Left lung (tissue), 4 donors: ENCODE measurements at regions not wholly inside any gene's neighbourhood (a gene's known extent, or its start where the extent isn't known, plus 50 kb on each side); places are given as distances from the start of the nearest gene placed in this dataset.

Source experiments
- ATAC-seq: fragments of 200-7000 bp; cut with Tn5 transposase; one replicate; pipeline ENCODE4 v1.9.1; 2020; ENCODE audit warnings: moderate library complexity
- DNase-seq, 4 donors: peaks; one replicate each; pipeline ENCODE4 v3.0.0-alpha.2; 2013 to 2020
- H3K27ac ChIP-seq, 2 donors: fragments of 200-600 bp; sonication (generic) in 1 of 2; one replicate each; pipeline versions ENCODE4 v1.5.0 to v1.8.0; 2020 to 2021
- H3K27me3 ChIP-seq, 2 donors: fragments of 200-600 bp; sonication (generic) in 1 of 2; one replicate each; pipeline versions ENCODE4 v1.5.0 to v1.8.0; 2020 to 2021
- H3K36me3 ChIP-seq, 2 donors: fragments of 200-600 bp; sonication (generic) in 1 of 2; one replicate each; pipeline versions ENCODE4 v1.5.0 to v1.8.0; 2020 to 2021
- H3K4me1 ChIP-seq, 2 donors: fragments of 200-600 bp; one replicate each; pipeline ENCODE4 v1.8.0; 2021
- H3K4me3 ChIP-seq, 2 donors: fragments of 200-600 bp; sonication (generic) in 1 of 2; one replicate each; pipeline versions ENCODE4 v1.5.0 to v1.8.0; 2020 to 2021; ENCODE audit warnings: mild to moderate bottlenecking in 1 of 2
- H3K9me3 ChIP-seq, 2 donors: fragments of 200-600 bp; sonication (generic) in 1 of 2; one replicate each; pipeline versions ENCODE4 v1.5.0 to v1.8.0; 2020 to 2021
- intact Hi-C, 2 donors: fragments of 100-400 bp; cut with DNase I; formaldehyde crosslinking; loops; one replicate each; pipeline versions ENCODE4 v1.11.2 to v1.14.2; 2022
- TF ChIP-seq, protein P1 (sequence below), 2 donors: fragments of 200-600 bp; sonication (generic) in 1 of 2; IDR thresholded peaks; one replicate each; pipeline versions ENCODE4 v1.5.0 to v1.8.0; 2021; ENCODE audit warnings: antibody characterized with exemption in 2 of 2
- donor health status: DM: no; HTN: yes; CAD: no.
- donor health status: DM: no; HTN: no; CAD: no.

- no peak for ATAC-seq
Observed at GRCh38 chr9:130765137-130766020, 69.7 kb upstream of the ABL1 start.

GRCh38 chr9:130766021-130766926 lies 68.8 kb upstream of the ABL1 start:
- no peaks in the 10 kb centered on the region for H3K27me3 ChIP-seq
- ATAC-seq (peak; percentile 14), DNase-seq (no peak)
- peak overlapping the region in 1 of 2 donors; percentile 28 for H3K27ac ChIP-seq
- intact Hi-C loops = loop anchor here in 1 of 2 donors (5.0 kb wide), 1 partner anchor 96 kb away; no protein-coding TSS in a partner anchor
- H3K9me3 ChIP-seq = no peaks in the 10 kb centered on the region
- peaks cover 11 to 35% of the 10 kb centered on the region in 2 donors for H3K4me1 ChIP-seq
- H3K36me3 ChIP-seq = no peaks in the 10 kb centered on the region
- TF ChIP-seq, protein P1, sequence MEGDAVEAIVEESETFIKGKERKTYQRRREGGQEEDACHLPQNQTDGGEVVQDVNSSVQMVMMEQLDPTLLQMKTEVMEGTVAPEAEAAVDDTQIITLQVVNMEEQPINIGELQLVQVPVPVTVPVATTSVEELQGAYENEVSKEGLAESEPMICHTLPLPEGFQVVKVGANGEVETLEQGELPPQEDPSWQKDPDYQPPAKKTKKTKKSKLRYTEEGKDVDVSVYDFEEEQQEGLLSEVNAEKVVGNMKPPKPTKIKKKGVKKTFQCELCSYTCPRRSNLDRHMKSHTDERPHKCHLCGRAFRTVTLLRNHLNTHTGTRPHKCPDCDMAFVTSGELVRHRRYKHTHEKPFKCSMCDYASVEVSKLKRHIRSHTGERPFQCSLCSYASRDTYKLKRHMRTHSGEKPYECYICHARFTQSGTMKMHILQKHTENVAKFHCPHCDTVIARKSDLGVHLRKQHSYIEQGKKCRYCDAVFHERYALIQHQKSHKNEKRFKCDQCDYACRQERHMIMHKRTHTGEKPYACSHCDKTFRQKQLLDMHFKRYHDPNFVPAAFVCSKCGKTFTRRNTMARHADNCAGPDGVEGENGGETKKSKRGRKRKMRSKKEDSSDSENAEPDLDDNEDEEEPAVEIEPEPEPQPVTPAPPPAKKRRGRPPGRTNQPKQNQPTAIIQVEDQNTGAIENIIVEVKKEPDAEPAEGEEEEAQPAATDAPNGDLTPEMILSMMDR (IDR thresholded peaks at IDR 0.05) = no peak
- H3K4me3 ChIP-seq = no peak overlapping the region

More at GRCh38 chr9:130765137-130766020, 69.7 kb upstream of the ABL1 start:
- H3K4me3 ChIP-seq = no peak overlapping the region
- no peaks in the 10 kb centered on the region for H3K9me3 ChIP-seq
- no peaks in the 10 kb centered on the region for H3K36me3 ChIP-seq
- no peak for DNase-seq
- TF ChIP-seq, protein P1 (IDR thresholded peaks at IDR 0.05) = no peak
- no peaks in the 10 kb centered on the region for H3K27me3 ChIP-seq
- intact Hi-C loops = loop anchor here in 1 of 2 donors (5.0 kb wide), 1 partner anchor 97 kb away; no protein-coding TSS in a partner anchor
- H3K4me1 ChIP-seq = peaks cover 11 to 35% of the 10 kb centered on the region in 2 donors
- no peak overlapping the region for H3K27ac ChIP-seq

- Histone ChIP-seq H3K27ac (peak overlapping the region in 1 of 2 donors; percentile 28), H3K27me3 (no peaks in the 10 kb centered on the region), H3K36me3 (no peaks in the 10 kb centered on the region), H3K9me3 (no peaks in the 10 kb centered on the region), H3K4me3 (no peak overlapping the region), H3K4me1 (peaks cover 11 to 35% of the 10 kb centered on the region in 2 donors)
- peak; percentile 34 for ATAC-seq
- intact Hi-C loops = loop anchor here in 1 of 2 donors (5.0 kb wide), 1 partner anchor 95 kb away; no protein-coding TSS in a partner anchor
- TF ChIP-seq, protein P1 (IDR thresholded peaks at IDR 0.05) = no peak
- no peak for DNase-seq
Observed at GRCh38 chr9:130766927-130767307, 68.1 kb upstream of the ABL1 start.

- H3K27me3 ChIP-seq = no peaks in the 10 kb centered on the region
- H3K36me3 ChIP-seq = no peaks in the 10 kb centered on the region
- TF ChIP-seq, protein P1 (IDR thresholded peaks at IDR 0.05) = no peak
- H3K4me1 ChIP-seq = peaks cover 11 to 30% of the 10 kb centered on the region in 2 donors
- no peak overlapping the region for H3K4me3 ChIP-seq
- intact Hi-C loops = loop anchor here in 1 of 2 donors (5.0 kb wide), 1 partner anchor 94 kb away; no protein-coding TSS in a partner anchor
- ATAC-seq = peak; percentile 17
- H3K27ac ChIP-seq = no peak overlapping the region
- no peak for DNase-seq
- H3K9me3 ChIP-seq = no peaks in the 10 kb centered on the region
Observed at GRCh38 chr9:130768265-130768664, 66.8 kb upstream of the ABL1 start.
